Activated CD4-positive, alpha-beta T cell treated with anti-CD3 and anti-CD28 coated beads for 4 hours (primary cell): ENCODE measurements at regions not wholly inside any gene's neighbourhood (a gene's known extent, or its start where the extent isn't known, plus 50 kb on each side); places are given as distances from the start of the nearest gene placed in this dataset.

Experiments
- DNase-seq, 2 donors: peaks; one replicate each; pipeline ENCODE4 v3.0.0-alpha.2; 2020

GRCh38 chr16:86683441-86684194 is 105.3 kb downstream of the FOXL1 start:
- DNase-seq, result no peak

DNA sequence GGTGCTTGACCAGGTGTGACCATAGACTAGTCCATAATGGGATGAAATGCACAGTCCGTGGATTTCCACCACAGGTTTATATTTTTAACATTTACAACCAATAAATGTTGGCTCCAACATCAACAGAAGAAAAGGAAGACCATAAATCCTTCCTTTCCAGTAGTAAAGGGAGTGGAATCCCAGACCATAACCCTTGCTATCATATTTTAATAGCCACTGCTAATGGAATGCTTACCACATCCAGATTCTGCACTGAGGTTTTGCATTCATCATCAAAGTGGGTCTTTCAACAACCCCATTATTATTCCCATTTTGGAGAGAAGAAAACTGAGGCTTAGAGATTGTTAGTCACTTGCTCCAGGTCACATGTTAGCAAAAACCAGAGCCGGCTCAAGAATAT is 106.7 kb downstream of the FOXL1 start:
- no peak for DNase-seq

GRCh38 chr16:86690970-86691369 is 112.6 kb downstream of the FOXL1 start:
- DNase-seq, result no peak

- DNase-seq, result no peak
Measured at GRCh38 chr16:86692426-86692825, 114.1 kb downstream of the FOXL1 start.

DNA sequence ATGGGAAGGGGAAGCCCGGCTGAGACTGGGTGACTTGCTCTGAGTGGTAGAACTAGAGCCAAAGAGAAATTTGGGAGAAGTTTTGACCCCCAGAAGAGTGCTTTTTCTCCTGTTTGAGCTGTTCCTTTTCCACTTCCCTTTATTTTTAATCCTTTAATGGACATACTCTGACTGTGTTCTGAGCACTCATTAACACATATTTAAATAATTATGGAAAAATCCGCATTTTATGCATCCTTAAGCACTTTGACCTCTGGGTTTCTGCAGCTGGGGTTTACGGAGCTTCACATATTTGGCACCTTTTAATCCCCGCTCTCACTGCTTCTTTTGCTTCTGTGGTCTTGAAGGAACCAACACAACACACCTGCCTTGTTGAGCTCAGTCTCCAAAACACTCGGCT is 114.7 kb downstream of the FOXL1 start:
- DNase-seq, result no peak

DNA sequence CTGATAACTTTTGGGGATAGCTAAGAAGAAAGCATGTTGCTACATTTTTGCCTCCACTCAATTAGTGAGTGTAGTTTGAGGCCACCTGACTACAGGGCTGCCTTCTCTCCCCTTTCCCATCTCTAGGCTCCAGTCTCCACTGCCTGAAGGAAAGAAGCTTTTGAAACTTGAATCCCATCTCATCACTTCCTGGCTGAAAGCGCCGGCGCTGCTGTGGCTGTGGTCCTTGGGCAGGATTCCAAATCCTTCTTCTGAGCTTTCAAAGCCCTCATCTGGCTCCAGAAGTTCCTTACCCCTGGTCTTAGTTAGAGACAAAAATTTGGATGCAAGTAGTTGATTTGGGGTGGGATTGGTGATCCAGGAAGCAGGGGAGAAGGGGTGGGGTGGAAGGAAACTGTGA is 119.4 kb downstream of the FOXL1 start:
- DNase-seq, result no peak

DNA sequence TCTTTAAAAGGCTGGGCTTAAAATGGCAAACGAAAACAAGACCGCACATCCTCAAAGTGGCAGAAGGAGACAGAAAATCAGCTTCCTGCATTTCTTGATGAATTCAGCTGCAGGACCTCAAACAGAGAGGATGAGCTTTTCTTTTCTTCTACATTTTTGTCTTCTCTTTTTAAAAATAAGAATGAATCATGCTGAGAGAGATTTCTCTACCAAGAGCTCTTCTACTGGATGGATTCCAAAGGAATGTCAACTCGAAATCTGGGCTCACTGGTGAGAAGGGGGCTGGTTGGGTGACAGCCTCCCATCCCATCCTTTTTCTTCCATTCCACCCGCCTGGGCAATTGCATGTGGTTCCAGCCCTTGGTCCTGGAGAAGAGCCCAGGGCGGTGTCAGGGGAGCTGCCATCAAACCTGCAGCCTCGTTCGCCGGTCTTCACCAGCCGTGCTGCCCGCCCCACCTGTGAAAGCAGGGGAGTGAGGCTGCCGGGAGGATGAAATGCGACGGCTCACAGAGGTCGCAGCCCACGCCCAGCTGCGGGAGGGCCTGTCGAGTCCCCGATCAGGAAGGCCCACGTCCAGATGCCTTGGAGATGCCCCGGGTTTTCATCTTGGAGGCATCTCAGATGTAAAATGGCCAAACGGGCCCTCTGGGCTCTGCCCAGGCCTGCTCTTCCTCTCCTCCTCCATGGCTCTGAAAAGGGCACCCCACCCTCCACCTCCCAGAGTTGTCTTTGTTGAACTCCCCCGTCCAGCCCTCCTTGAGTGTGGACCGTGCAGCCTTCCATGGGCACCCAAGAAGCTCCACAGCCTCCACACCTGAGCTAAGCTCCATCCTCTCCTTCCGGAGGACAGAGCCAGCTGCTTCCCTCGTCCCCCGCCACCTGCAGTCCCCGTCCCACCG is 121.9 kb downstream of the FOXL1 start:
- DNase-seq, result no peak

DNA sequence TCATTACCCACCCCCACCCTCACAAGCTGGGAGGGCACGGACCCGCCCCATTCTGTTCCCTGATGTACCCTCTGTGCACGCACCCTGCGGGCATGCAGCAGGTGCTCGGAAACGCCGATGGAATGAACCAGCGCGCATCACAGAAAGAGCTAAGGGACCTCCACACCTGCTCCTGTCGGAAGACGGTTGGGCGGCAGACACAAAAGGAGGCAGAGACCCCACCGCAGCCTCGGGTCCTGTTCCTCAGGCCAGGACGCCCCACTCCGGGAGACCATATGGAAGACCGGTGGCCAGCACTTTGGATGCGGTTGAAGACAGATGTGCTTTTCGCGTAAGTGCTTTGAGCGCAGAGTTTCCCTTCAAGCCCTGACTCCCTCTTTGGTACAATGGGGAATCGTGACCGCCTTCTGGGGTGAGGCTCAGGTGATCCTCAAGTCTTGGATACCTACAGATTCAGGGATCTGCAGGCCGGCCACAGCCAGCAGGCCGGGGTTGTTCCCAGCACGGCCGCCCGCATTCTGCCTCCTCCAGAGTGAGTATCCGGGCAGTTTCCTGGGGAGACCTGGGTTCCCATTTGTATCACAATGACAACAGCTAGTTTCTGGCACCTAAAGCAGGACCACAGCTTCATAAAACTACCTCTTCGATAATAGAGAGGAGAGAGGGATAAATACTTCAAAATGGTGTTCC is 123.1 kb downstream of the FOXL1 start:
- no peak for DNase-seq

DNA sequence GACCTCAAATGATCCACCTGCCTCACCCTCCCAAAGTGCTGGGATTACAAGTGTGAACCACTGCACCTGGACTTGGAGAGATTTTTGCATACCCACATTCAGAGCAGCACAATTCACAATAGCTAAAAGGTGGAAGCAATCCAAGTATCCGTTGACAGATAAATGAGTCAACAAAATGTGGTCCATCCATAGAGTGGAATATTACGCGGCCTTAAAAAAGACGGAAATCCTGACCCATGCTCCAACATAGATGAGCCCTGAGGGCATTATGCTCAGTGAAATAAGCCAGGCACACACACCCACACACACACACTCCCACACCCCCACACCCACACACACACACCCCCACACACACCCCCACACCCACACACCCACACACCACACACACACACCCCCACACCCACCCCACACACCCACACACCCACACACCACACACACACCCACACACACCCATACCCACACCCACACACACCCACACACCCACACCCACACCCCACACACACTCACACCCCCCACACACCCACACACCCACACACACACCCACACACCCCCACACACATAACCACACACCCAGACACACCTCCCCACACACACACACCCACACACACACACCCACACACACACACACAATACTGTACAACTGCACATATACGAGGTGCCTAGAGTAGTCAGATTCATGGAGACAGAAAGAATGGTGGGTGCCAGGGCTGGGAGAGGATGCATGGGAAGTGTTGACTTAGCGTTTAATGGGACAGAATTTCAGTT is 124.7 kb downstream of the FOXL1 start:
- no peak for DNase-seq

- DNase-seq, result no peak
Measured at GRCh38 chr16:86704516-86704915, 126.2 kb downstream of the FOXL1 start.

- no peak for DNase-seq
Measured at GRCh38 chr16:86706726-86707125, 128.4 kb downstream of the FOXL1 start.

GRCh38 chr16:86707171-86707570 is 128.8 kb downstream of the FOXL1 start:
- no peak for DNase-seq

DNA sequence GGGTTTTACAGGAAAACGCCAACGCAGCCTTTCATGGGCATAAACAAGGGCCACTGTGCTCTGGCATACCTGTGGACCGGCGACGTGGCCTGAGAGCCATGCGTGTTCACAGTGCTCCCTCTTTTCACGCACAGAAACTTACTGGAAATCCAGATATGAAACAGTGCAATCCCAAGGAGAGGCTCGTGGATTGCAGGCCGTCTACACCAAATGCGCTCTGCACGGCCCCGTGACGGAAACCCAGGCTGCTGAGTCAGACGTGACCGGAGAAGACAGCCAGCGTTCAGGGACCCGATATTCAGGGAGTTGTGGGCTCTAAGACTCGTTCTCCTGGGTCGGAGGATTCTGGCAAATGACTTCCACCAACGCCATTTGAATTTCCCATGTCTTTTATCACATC is 129.2 kb downstream of the FOXL1 start:
- DNase-seq, result no peak

DNA sequence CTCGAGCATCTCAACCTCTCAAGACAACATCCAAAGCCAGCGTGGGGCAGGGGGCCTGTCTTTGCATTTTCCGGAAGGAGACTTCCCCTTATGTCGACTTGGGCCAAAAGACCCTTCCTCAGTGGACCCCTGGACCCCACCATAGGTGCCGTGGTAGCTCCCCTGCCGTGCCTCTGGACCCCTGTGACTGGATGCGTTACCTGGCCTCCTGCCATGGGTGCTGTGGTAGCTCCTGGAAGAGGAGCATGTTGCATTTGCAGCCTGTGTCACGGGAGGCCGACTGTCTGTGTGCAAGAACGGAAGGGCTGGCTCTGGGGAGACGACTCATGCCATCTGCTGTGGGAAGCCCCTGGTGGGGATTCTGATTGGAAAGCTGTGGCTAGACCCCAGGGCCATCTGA is 130.1 kb downstream of the FOXL1 start:
- DNase-seq, result no peak

DNA sequence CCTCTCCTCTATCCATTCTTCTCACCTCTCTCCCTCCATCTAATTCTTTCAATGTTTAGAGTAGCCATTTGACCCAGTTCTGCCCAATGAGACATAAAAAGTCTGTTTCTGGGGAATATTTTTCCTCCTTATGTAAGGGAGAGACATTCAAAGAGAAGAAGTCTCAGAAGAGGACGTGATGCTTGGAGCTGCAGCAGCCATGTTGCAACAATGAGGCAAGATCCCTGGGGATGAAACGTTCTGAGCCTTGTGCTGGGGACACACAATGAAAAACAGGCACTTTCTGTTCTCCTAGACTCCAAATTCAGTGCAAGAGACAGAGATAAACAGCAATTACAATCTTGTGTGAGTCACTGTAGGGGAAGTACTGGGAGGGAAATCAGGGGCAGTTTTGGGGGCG is 130.8 kb downstream of the FOXL1 start:
- DNase-seq, result no peak

DNA sequence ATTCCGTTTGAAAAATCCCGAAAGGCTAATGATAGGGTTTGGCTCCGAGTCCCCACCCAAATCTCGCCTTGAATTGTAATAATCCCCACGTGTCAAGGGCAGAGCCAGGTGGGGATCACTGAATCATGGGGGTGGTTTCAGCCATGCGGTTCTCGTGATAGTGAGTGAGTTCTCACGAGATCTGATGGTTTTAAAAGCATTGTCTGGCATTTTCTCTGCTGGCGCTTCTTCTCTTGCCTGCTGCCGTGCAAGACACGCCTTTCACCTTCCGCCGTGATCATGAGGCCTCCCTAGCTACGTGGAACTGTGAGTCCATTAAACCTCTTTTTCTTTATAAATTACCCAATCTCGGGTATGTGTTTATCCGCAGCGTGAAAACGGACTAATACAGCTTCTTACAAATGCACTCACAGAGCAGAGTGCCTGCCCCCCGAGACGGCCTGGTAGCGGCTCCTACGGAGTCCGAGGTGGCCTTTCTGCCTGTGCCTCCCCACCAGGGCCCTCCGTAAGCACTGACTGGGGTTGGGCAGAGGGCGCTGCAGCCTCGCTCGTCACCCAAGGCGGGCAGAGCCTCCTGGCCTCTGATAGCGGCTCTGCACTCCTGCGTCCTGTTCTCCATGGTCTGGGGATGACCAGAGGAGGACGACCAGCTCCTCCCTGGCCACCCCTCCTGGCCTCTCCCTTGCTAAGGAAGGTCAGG is 131.7 kb downstream of the FOXL1 start:
- no peak for DNase-seq

DNA sequence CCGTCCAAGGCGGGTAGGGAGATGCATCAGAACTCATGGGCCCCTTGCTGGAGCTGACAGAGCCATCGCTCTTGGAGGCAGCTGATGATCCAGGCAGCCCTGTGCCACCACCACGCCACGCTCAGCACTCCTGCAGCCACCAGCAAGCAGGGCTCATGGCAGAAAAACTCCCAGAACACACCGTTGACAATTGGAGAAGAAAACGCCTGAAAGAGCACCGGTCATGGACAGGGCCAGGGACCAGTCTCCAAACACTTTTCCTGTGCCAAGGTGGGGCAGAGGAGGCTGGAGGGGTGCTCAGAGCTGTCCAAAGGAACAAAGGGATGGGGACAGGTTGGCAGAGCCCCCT is 132.2 kb downstream of the FOXL1 start:
- no peak for DNase-seq

DNA sequence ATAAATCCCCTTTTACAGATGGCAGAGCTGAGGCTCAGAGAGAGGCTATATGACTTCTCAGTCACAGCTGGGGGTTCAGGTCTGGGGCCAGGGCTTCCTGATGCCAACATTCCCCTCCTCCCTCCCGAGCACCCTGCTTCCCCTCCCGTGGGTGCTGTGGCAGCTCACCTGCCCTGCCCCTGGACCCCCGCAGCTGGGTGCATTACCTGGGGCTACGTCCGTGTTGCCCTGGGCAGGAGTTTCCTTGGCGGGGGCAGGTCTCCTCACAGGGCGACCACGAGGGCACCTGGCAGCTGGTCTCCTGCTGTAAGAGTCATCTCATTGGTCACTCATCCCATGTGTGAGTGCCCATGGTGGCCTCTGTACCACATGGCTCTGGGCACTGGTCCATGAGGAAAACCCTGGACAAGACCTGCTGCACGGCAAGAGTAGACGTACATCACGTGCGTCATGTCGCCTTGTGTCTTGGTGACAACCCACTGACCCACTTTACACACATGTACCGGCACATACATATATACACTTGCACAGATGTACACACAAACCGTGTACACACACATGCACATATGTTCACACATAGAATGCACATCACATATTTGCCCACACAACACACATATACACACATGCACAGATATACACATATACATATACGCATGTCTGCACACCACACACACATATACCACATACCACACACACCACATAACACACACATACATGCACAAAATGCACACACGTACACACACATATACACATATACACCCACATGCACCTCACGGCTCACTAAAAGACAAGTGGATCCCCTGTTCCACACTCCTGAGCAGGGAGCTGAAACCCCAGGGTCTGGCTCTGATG is 134.0 kb downstream of the FOXL1 start:
- DNase-seq, result no peak

DNA sequence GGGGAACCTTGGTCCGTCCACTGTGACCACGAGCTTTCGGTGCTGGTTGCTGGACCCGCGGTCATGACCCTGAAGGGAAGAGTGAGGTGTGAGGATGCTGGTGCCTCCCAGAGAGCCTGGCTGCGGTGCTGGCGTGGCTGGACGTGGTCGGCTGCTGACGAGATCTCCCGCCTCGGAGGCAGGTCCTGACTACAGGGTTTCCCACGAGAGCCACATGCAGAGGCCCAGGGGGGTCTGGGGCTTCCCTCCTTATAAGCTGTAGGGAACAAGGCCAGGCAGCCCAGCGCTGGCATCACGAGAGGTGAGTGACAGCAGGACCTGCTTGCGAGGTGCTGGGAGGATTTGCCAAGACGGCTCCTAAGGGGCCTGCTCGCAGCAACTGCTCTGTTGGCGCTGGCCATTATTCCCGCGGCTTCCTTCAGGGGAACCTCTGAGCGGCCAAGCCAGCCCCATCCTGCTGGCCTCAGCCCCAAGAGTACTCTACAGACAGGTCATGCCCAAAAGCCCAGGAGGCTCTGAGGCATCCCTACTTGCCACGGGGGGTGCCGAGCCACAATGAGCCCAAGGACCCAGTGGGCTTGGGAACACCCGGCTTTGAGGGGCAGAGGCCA is 134.8 kb downstream of the FOXL1 start:
- no peak for DNase-seq

GRCh38 chr16:86714166-86714565 is 135.8 kb downstream of the FOXL1 start:
- no peak for DNase-seq

- no peak for DNase-seq
Measured at GRCh38 chr16:86716649-86717048, 138.3 kb downstream of the FOXL1 start.
